HG02981 (cell line): ENCODE measurements at regions not wholly inside any gene's neighbourhood (a gene's known extent, or its start where the extent isn't known, plus 50 kb on each side); places are given as distances from the start of the nearest gene placed in this dataset.
A peak's percentile ranks its signal among the peaks of the same experiment; 100 is the strongest.
"Not testable (repeated sequence)": the region's sequence is repeated elsewhere in the genome, so short reads cannot be mapped to it uniquely, and the experiment has no call there.

ENCODE experiments used
- ATAC-seq: cut with Tn5 transposase; IDR thresholded peaks from one replicate; pipeline ENCODE4 v1.9.1; 2021; ENCODE audit warnings: mild to moderate bottlenecking, moderate library complexity; ENCODE audit not compliant: unreplicated experiment

- ATAC-seq, result no peak
Observed at GRCh38 chrX:25144043-25144940, 128.5 kb upstream of the ARX start.

- no peak for ATAC-seq
Observed at GRCh38 chrX:25143596-25143995, 127.8 kb upstream of the ARX start.

- no peak for ATAC-seq
Observed at GRCh38 chrX:25141684-25142083, 125.9 kb upstream of the ARX start.

GRCh38 chrX:25131055-25131454 is 115.3 kb upstream of the ARX start:
- no peak for ATAC-seq

GRCh38 chrX:25130619-25131018 is 114.9 kb upstream of the ARX start:
- no peak for ATAC-seq

- ATAC-seq, result no peak
Observed at GRCh38 chrX:25125483-25125882, 109.7 kb upstream of the ARX start.

GRCh38 chrX:25124391-25124790 is 108.6 kb upstream of the ARX start:
- no peak for ATAC-seq

- ATAC-seq, result no peak
Observed at GRCh38 chrX:25112156-25112555, 96.4 kb upstream of the ARX start.

GRCh38 chrX:25108481-25108880 is 92.7 kb upstream of the ARX start:
- ATAC-seq, result no peak

GRCh38 chrX:25105221-25105620 is 89.5 kb upstream of the ARX start:
- no peak for ATAC-seq

- ATAC-seq, result no peak
Observed at GRCh38 chrX:25096522-25097045, 80.8 kb upstream of the ARX start.

- not testable (repeated sequence) for ATAC-seq
Observed at GRCh38 chrX:25091152-25091551, 75.4 kb upstream of the ARX start.

GRCh38 chrX:25084446-25084845 is 68.7 kb upstream of the ARX start:
- ATAC-seq, result no peak

GRCh38 chrX:25083661-25084060 is 67.9 kb upstream of the ARX start:
- ATAC-seq, result no peak

- ATAC-seq, result no peak
Observed at GRCh38 chrX:25079020-25079419, 63.3 kb upstream of the ARX start.

GRCh38 chrX:25076941-25077500 is 61.3 kb upstream of the ARX start:
- no peak for ATAC-seq

GRCh38 chrX:25072247-25072646 is 56.5 kb upstream of the ARX start:
- no peak for ATAC-seq

GRCh38 chrX:25070038-25070437 is 54.3 kb upstream of the ARX start:
- ATAC-seq, result no peak

GRCh38 chrX:25069209-25069608 is 53.4 kb upstream of the ARX start:
- ATAC-seq, result no peak

- ATAC-seq, result no peak
Observed at GRCh38 chrX:25068340-25068739, 52.6 kb upstream of the ARX start.

- ATAC-seq, result peak; percentile 56
Observed at GRCh38 chrX:25067271-25068172, 51.8 kb upstream of the ARX start.
